Right lobe of liver (tissue), 4 donors: ENCODE measurements at regions not wholly inside any gene's neighbourhood (a gene's known extent, or its start where the extent isn't known, plus 50 kb on each side); places are given as distances from the start of the nearest gene placed in this dataset.

Experiments
- POLR2A ChIP-seq: fragments of 450-650 bp; IDR thresholded peaks from one replicate; pipeline ENCODE4 v1.6.1; 2017; ENCODE audit warnings: antibody characterized with exemption, mild to moderate bottlenecking
- TF ChIP-seq, protein P1 (sequence below), 4 donors: fragments of 200-600 bp in 3 of 4; fragments of 450-650 bp in 1 of 4; IDR thresholded peaks; one replicate each; pipeline versions ENCODE4 v1.5.1 to v1.8.0; 2016 to 2022; ENCODE audit warnings: antibody characterized with exemption in 4 of 4, mild to moderate bottlenecking in 2 of 4
- donor health status: DM: no; HTN: no; CAD: no.
- donor health status: DM: no; HTN: no; CAD: no.
- donor health status: DM: no; HTN: yes; CAD: no.

DNA sequence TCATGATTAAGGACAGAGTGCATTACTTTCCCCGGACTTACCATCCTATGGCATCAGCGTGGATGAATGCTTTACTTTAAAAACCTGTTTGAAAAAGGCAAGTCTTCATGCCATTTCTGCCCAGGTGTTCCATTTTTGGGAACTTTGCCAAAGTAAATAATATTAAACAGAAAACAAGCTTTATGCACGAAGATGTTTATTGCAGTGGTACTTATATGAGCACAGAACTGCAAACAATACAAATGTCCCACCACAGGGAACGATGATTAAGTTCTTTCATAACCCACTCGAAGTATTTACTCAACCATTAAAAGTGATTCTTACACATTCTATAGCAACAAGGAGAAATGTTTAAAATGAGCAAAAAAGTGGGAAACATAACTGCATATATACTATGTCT is 109.7 kb upstream of the GDF10 start:
- TF ChIP-seq, protein P1, sequence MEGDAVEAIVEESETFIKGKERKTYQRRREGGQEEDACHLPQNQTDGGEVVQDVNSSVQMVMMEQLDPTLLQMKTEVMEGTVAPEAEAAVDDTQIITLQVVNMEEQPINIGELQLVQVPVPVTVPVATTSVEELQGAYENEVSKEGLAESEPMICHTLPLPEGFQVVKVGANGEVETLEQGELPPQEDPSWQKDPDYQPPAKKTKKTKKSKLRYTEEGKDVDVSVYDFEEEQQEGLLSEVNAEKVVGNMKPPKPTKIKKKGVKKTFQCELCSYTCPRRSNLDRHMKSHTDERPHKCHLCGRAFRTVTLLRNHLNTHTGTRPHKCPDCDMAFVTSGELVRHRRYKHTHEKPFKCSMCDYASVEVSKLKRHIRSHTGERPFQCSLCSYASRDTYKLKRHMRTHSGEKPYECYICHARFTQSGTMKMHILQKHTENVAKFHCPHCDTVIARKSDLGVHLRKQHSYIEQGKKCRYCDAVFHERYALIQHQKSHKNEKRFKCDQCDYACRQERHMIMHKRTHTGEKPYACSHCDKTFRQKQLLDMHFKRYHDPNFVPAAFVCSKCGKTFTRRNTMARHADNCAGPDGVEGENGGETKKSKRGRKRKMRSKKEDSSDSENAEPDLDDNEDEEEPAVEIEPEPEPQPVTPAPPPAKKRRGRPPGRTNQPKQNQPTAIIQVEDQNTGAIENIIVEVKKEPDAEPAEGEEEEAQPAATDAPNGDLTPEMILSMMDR (IDR thresholded peaks at IDR 0.05) = no peak
- no peak for TF ChIP-seq POLR2A
